ENCODE measurements at regions not wholly inside any gene's neighbourhood (a gene's known extent, or its start where the extent isn't known, plus 50 kb on each side); places are given as distances from the start of the nearest gene placed in this dataset.

- peaks cover 17% of the 10 kb centered on the region for H3K9me3 ChIP-seq (ENCODE audit: control insufficient read depth, low read depth, low read length)
- no peak overlapping the region for H2AFZ ChIP-seq (ENCODE audit: low read length)
- no peak overlapping the region for H4K5ac ChIP-seq (ENCODE audit: insufficient read length, low read depth, low read length)
- no peak overlapping the region for H3K9ac ChIP-seq (ENCODE audit: extremely low read depth, insufficient read length, low read length)
- H4K20me1 ChIP-seq (ENCODE audit: control insufficient read depth, insufficient read depth, insufficient read length), result no peaks in the 10 kb centered on the region
- H3K27ac ChIP-seq (ENCODE audit: insufficient read length, low read depth, low read length), result no peak overlapping the region
- no peak overlapping the region for H4K91ac ChIP-seq (ENCODE audit: insufficient read length, low read depth, low read length)
- H3K4me2 ChIP-seq (ENCODE audit: insufficient read depth, insufficient read length, low read length), result no peak overlapping the region
- no peak overlapping the region for H3K14ac ChIP-seq (ENCODE audit: insufficient read depth, low read length)
- H3K27me3 ChIP-seq (ENCODE audit: insufficient read depth, low read length), result no peaks in the 10 kb centered on the region
- H4K8ac ChIP-seq (replicated peaks; ENCODE audit: insufficient read length, low read depth, low read length), result no peak overlapping the region
- no peak overlapping the region for H3T11ph ChIP-seq (ENCODE audit: low read length)
- peaks cover 24 to 37% (median 34%) of the 10 kb centered on the region in 3 experiments for H3K36me3 Mint-ChIP-seq (ENCODE audit: insufficient read depth in 1 of 3, low read depth in 3 of 3)
- no CpG with 5 or more reads among the region's 1 CpG for WGBS (ENCODE audit: extremely low coverage, insufficient read length, low lambda C conversion rate)
- H3K23ac ChIP-seq (ENCODE audit: insufficient read length, low read depth, low read length), result no peak overlapping the region
- no peaks in the 10 kb centered on the region for H3K79me1 ChIP-seq (ENCODE audit: insufficient read depth, low read depth, low read length, poor library complexity, severe bottlenecking)
- H3K4ac ChIP-seq (ENCODE audit: low read depth, low read length), result no peak overlapping the region
- H3K79me2 ChIP-seq (ENCODE audit: insufficient read depth, low read length), result no peaks in the 10 kb centered on the region
- no peak overlapping the region for H3K56ac ChIP-seq (ENCODE audit: insufficient read length, low read depth, low read length)
- no peak overlapping the region for H2BK120ac ChIP-seq (ENCODE audit: low read depth, low read length, poor library complexity, severe bottlenecking)
- TF ChIP-seq, protein P1, sequence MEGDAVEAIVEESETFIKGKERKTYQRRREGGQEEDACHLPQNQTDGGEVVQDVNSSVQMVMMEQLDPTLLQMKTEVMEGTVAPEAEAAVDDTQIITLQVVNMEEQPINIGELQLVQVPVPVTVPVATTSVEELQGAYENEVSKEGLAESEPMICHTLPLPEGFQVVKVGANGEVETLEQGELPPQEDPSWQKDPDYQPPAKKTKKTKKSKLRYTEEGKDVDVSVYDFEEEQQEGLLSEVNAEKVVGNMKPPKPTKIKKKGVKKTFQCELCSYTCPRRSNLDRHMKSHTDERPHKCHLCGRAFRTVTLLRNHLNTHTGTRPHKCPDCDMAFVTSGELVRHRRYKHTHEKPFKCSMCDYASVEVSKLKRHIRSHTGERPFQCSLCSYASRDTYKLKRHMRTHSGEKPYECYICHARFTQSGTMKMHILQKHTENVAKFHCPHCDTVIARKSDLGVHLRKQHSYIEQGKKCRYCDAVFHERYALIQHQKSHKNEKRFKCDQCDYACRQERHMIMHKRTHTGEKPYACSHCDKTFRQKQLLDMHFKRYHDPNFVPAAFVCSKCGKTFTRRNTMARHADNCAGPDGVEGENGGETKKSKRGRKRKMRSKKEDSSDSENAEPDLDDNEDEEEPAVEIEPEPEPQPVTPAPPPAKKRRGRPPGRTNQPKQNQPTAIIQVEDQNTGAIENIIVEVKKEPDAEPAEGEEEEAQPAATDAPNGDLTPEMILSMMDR (conservative IDR thresholded peaks at IDR 0.05), result no peak
- H2BK15ac ChIP-seq (ENCODE audit: low read depth, low read length), result no peak overlapping the region
- no peak for DNase-seq
- no peak overlapping the region for H2BK20ac ChIP-seq (ENCODE audit: low read depth, low read length, poor library complexity, severe bottlenecking)
- H3K4me3 Mint-ChIP-seq, result no peak overlapping the region
- no peaks in the 10 kb centered on the region for H3K4me1 ChIP-seq (ENCODE audit: insufficient read depth, low read length)
- H2AK5ac ChIP-seq (ENCODE audit: insufficient read length, low read length), result no peak overlapping the region
- H3K4me1 Mint-ChIP-seq, result no peaks in the 10 kb centered on the region
- no peak overlapping the region for H2BK5ac ChIP-seq (ENCODE audit: insufficient read length, low read length)
- no peak overlapping the region for H2BK12ac ChIP-seq (ENCODE audit: insufficient read length, low read depth, low read length)
- H3K9me3 Mint-ChIP-seq, result peaks cover 31 to 42% of the 10 kb centered on the region in 2 experiments
- H3K23me2 ChIP-seq (ENCODE audit: insufficient read length, low read depth, low read length, poor library complexity, severe bottlenecking), result no peaks in the 10 kb centered on the region
- no peak overlapping the region for H3K27ac Mint-ChIP-seq
- H3K18ac ChIP-seq (ENCODE audit: insufficient read length, low read depth, low read length), result no peak overlapping the region
- peaks cover 1% of the 10 kb centered on the region; the same call in 1 of the 2 replicates for H3K27me3 Mint-ChIP-seq (ENCODE audit: low read depth)
These were observed 218.2 kb upstream of the ZCCHC13 start for GRCh38 chrX:74085642-74086236.

All from H9 (cell line).